ENCODE measurements at regions not wholly inside any gene's neighbourhood (a gene's known extent, or its start where the extent isn't known, plus 50 kb on each side); places are given as distances from the start of the nearest gene placed in this dataset.

GRCh38 chr4:94063084-94063483 is 144.6 kb upstream of the SMARCAD1 start:
- no peak for TF ChIP-seq CTCF (IDR thresholded peaks at IDR 0.05)
- TF ChIP-seq POLR2A (IDR thresholded peaks at IDR 0.05) = no peak

All from thyroid gland (tissue), 4 donors.